ENCODE measurements at regions not wholly inside any gene's neighbourhood (a gene's known extent, or its start where the extent isn't known, plus 50 kb on each side); places are given as distances from the start of the nearest gene placed in this dataset.

- Mint-ChIP-seq H3K4me1 (no peaks in the 10 kb centered on the region), H3K4me3 (no peak overlapping the region), H3K9me3 (peaks cover 2 to 8% (median 4%) of the 10 kb centered on the region in 3 donors), H3K27me3 (peaks cover 3 to 7% of the 10 kb centered on the region in 2 donors), H3K36me3 (no peaks in the 10 kb centered on the region), H3K27ac (no peak overlapping the region)
- Histone ChIP-seq H3K27me3 (replicated peaks in 1 of 2; ENCODE audit: control insufficient read depth in 2 of 2, extremely low read depth in 1 of 2, insufficient read depth in 2 of 2, low read length in 1 of 2) (peaks cover 0 to 3% of the 10 kb centered on the region in 2 experiments), H3K4me1 (ENCODE audit: control insufficient read depth in 1 of 2, extremely low read depth in 1 of 2, insufficient read depth in 2 of 2, low read length in 2 of 2) (no peaks in the 10 kb centered on the region), H3K27ac (ENCODE audit: low read length) (no peak overlapping the region), H3K9me3 (no peaks in the 10 kb centered on the region), H3K36me3 (ENCODE audit: control insufficient read depth in 2 of 2, extremely low read depth in 1 of 2, insufficient read depth in 1 of 2, low read length in 1 of 2) (no peaks in the 10 kb centered on the region), H3K4me3 (ENCODE audit: control insufficient read depth in 1 of 2, extremely low read depth in 1 of 2, low read length in 1 of 2) (no peak overlapping the region)
- ChIA-PET CTCF (no interaction called here), POLR2A (no interaction called here)
- no CpG with 5 or more reads among the region's 1 CpG for WGBS (ENCODE audit: insufficient coverage)
- ATAC-seq (replicated peaks in 1 of 4) (no peak), DNase-seq (no peak)
Measured at GRCh38 chr19:28936001-28936400, 276.9 kb downstream of the UQCRFS1 start.

GRCh38 chr19:28934631-28935030, 278.3 kb downstream of the UQCRFS1 start:
- Mint-ChIP-seq H3K27me3 (peaks cover 2 to 3% of the 10 kb centered on the region in 2 donors), H3K36me3 (no peaks in the 10 kb centered on the region), H3K27ac (no peak overlapping the region), H3K4me3 (no peak overlapping the region), H3K4me1 (no peaks in the 10 kb centered on the region), H3K9me3 (peaks cover 2 to 8% (median 4%) of the 10 kb centered on the region in 3 donors)
- no peak overlapping the region for H3K4me3 ChIP-seq (ENCODE audit: control insufficient read depth in 1 of 2, extremely low read depth in 1 of 2, low read length in 1 of 2)
- POLR2A ChIA-PET = interaction anchor here in 1 of 2 donors (0.7 kb wide), 1 partner anchor 1173 kb away, joined by 4 read pairs; no protein-coding TSS in a partner anchor
- H3K27ac ChIP-seq (ENCODE audit: low read length) = no peak overlapping the region
- DNase-seq = no peak
- H3K36me3 ChIP-seq (ENCODE audit: control insufficient read depth in 2 of 2, extremely low read depth in 1 of 2, insufficient read depth in 1 of 2, low read length in 1 of 2) = no peaks in the 10 kb centered on the region
- no peak for ATAC-seq (replicated peaks in 1 of 4)
- no peaks in the 10 kb centered on the region for H3K9me3 ChIP-seq
- CTCF ChIA-PET = no interaction called here
- H3K4me1 ChIP-seq (ENCODE audit: control insufficient read depth in 1 of 2, extremely low read depth in 1 of 2, insufficient read depth in 2 of 2, low read length in 2 of 2) = no peaks in the 10 kb centered on the region
- H3K27me3 ChIP-seq (replicated peaks in 1 of 2; ENCODE audit: control insufficient read depth in 2 of 2, extremely low read depth in 1 of 2, insufficient read depth in 2 of 2, low read length in 1 of 2) = peaks cover 0 to 3% of the 10 kb centered on the region in 2 experiments

- ATAC-seq (replicated peaks in 1 of 4) (no peak), DNase-seq (no peak)
- peaks cover 0 to 8% (median 4%) of the 10 kb centered on the region in 3 donors for H3K9me3 Mint-ChIP-seq
- no peaks in the 10 kb centered on the region for H3K36me3 Mint-ChIP-seq
- peaks cover 3 to 7% of the 10 kb centered on the region in 2 donors for H3K27me3 Mint-ChIP-seq
- H3K27ac Mint-ChIP-seq = no peak overlapping the region
- peaks cover 0 to 3% of the 10 kb centered on the region in 2 experiments for H3K27me3 ChIP-seq (replicated peaks in 1 of 2; ENCODE audit: control insufficient read depth in 2 of 2, extremely low read depth in 1 of 2, insufficient read depth in 2 of 2, low read length in 1 of 2)
- H3K4me1 Mint-ChIP-seq = no peaks in the 10 kb centered on the region
- H3K4me1 ChIP-seq (ENCODE audit: control insufficient read depth in 1 of 2, extremely low read depth in 1 of 2, insufficient read depth in 2 of 2, low read length in 2 of 2) = no peaks in the 10 kb centered on the region
- no peak overlapping the region for H3K4me3 ChIP-seq (ENCODE audit: control insufficient read depth in 1 of 2, extremely low read depth in 1 of 2, low read length in 1 of 2)
- ChIA-PET CTCF (no interaction called here), POLR2A (no interaction called here)
- WGBS (ENCODE audit: insufficient coverage) = no CpG with 5 or more reads among the region's 4 CpGs
- no peak overlapping the region for H3K4me3 Mint-ChIP-seq
- H3K27ac ChIP-seq (ENCODE audit: low read length) = no peak overlapping the region
- no peaks in the 10 kb centered on the region for H3K9me3 ChIP-seq
- H3K36me3 ChIP-seq (ENCODE audit: control insufficient read depth in 2 of 2, extremely low read depth in 1 of 2, insufficient read depth in 1 of 2, low read length in 1 of 2) = no peaks in the 10 kb centered on the region
Measured at GRCh38 chr19:28933039-28933438, 279.9 kb downstream of the UQCRFS1 start.

- 54% methylated on average over 2 of the region's 3 CpGs for WGBS (ENCODE audit: insufficient coverage)
- no peaks in the 10 kb centered on the region for H3K36me3 ChIP-seq (ENCODE audit: control insufficient read depth in 2 of 2, extremely low read depth in 1 of 2, insufficient read depth in 1 of 2, low read length in 1 of 2)
- no peak overlapping the region for H3K27ac Mint-ChIP-seq
- H3K27me3 ChIP-seq (replicated peaks in 1 of 2; ENCODE audit: control insufficient read depth in 2 of 2, extremely low read depth in 1 of 2, insufficient read depth in 2 of 2, low read length in 1 of 2) = peaks cover 0 to 3% of the 10 kb centered on the region in 2 experiments
- H3K4me3 ChIP-seq (ENCODE audit: control insufficient read depth in 1 of 2, extremely low read depth in 1 of 2, low read length in 1 of 2) = no peak overlapping the region
- ATAC-seq (replicated peaks in 1 of 4) = no peak
- H3K36me3 Mint-ChIP-seq = no peaks in the 10 kb centered on the region
- DNase-seq = no peak
- H3K27ac ChIP-seq (ENCODE audit: low read length) = no peak overlapping the region
- peaks cover 0 to 8% (median 4%) of the 10 kb centered on the region in 3 donors for H3K9me3 Mint-ChIP-seq
- H3K4me3 Mint-ChIP-seq = no peak overlapping the region
- peaks cover 3 to 7% of the 10 kb centered on the region in 2 donors for H3K27me3 Mint-ChIP-seq
- H3K9me3 ChIP-seq = no peaks in the 10 kb centered on the region
- POLR2A ChIA-PET = no interaction called here
- no peaks in the 10 kb centered on the region for H3K4me1 Mint-ChIP-seq
- CTCF ChIA-PET = no interaction called here
- H3K4me1 ChIP-seq (ENCODE audit: control insufficient read depth in 1 of 2, extremely low read depth in 1 of 2, insufficient read depth in 2 of 2, low read length in 2 of 2) = no peaks in the 10 kb centered on the region
Measured at GRCh38 chr19:28932446-28932845, 280.5 kb downstream of the UQCRFS1 start.

GRCh38 chr19:28929006-28929405, 283.9 kb downstream of the UQCRFS1 start:
- peaks cover 0 to 8% (median 0%) of the 10 kb centered on the region in 3 donors for H3K9me3 Mint-ChIP-seq
- POLR2A ChIA-PET = no interaction called here
- H3K4me1 Mint-ChIP-seq = no peaks in the 10 kb centered on the region
- no peak for DNase-seq
- peaks cover 5 to 7% of the 10 kb centered on the region in 2 donors for H3K27me3 Mint-ChIP-seq
- Histone ChIP-seq H3K4me1 (ENCODE audit: control insufficient read depth in 1 of 2, extremely low read depth in 1 of 2, insufficient read depth in 2 of 2, low read length in 2 of 2) (no peaks in the 10 kb centered on the region), H3K27ac (ENCODE audit: low read length) (no peak overlapping the region), H3K27me3 (replicated peaks in 1 of 2; ENCODE audit: control insufficient read depth in 2 of 2, extremely low read depth in 1 of 2, insufficient read depth in 2 of 2, low read length in 1 of 2) (peaks cover 0 to 5% of the 10 kb centered on the region in 2 experiments), H3K4me3 (ENCODE audit: control insufficient read depth in 1 of 2, extremely low read depth in 1 of 2, low read length in 1 of 2) (no peak overlapping the region), H3K9me3 (no peaks in the 10 kb centered on the region), H3K36me3 (ENCODE audit: control insufficient read depth in 2 of 2, extremely low read depth in 1 of 2, insufficient read depth in 1 of 2, low read length in 1 of 2) (no peaks in the 10 kb centered on the region)
- CTCF ChIA-PET = no interaction called here
- no peak for ATAC-seq (replicated peaks in 1 of 4)
- H3K27ac Mint-ChIP-seq = no peak overlapping the region
- no CpG with 5 or more reads among the region's 3 CpGs for WGBS (ENCODE audit: insufficient coverage)
- no peaks in the 10 kb centered on the region for H3K36me3 Mint-ChIP-seq
- no peak overlapping the region for H3K4me3 Mint-ChIP-seq

GRCh38 chr19:28927456-28927855, 285.5 kb downstream of the UQCRFS1 start:
- Mint-ChIP-seq H3K36me3 (no peaks in the 10 kb centered on the region), H3K9me3 (peaks cover 0 to 8% (median 0%) of the 10 kb centered on the region in 3 donors), H3K27me3 (peaks cover 5 to 7% of the 10 kb centered on the region in 2 donors), H3K4me3 (no peak overlapping the region), H3K27ac (no peak overlapping the region), H3K4me1 (no peaks in the 10 kb centered on the region)
- no peaks in the 10 kb centered on the region for H3K4me1 ChIP-seq (ENCODE audit: control insufficient read depth in 1 of 2, extremely low read depth in 1 of 2, insufficient read depth in 2 of 2, low read length in 2 of 2)
- no peaks in the 10 kb centered on the region for H3K36me3 ChIP-seq (ENCODE audit: control insufficient read depth in 2 of 2, extremely low read depth in 1 of 2, insufficient read depth in 1 of 2, low read length in 1 of 2)
- no peaks in the 10 kb centered on the region for H3K9me3 ChIP-seq
- DNase-seq (no peak), ATAC-seq (replicated peaks in 1 of 4) (no peak)
- no peak overlapping the region for H3K27ac ChIP-seq (ENCODE audit: low read length)
- ChIA-PET CTCF (no interaction called here), POLR2A (no interaction called here)
- no CpG with 5 or more reads among the region's 4 CpGs for WGBS (ENCODE audit: insufficient coverage)
- H3K27me3 ChIP-seq (replicated peaks in 1 of 2; ENCODE audit: control insufficient read depth in 2 of 2, extremely low read depth in 1 of 2, insufficient read depth in 2 of 2, low read length in 1 of 2) = peaks cover 0 to 2% of the 10 kb centered on the region in 2 experiments
- no peak overlapping the region for H3K4me3 ChIP-seq (ENCODE audit: control insufficient read depth in 1 of 2, extremely low read depth in 1 of 2, low read length in 1 of 2)
